GM12878 (cell line): ENCODE measurements at regions not wholly inside any gene's neighbourhood (a gene's known extent, or its start where the extent isn't known, plus 50 kb on each side); places are given as distances from the start of the nearest gene placed in this dataset.

Experiments used
- ATAC-seq: fragments of 200-7000 bp; cut with Tn5 transposase; 3 replicates; pipeline ENCODE4 v1.9.1; 2020; ENCODE audit warnings: mild to moderate bottlenecking, moderate library complexity
- BruUV-seq: library from RNA; stranded (reverse); fragments of 400-500 nt; replicated peaks from 2 replicates; lab custom pipeline; 2021; lab: Mats Ljungman, UMichigan
- CTCF ChIA-PET: fragments of 300-600 bp; sonication (Branson Sonifier 250); formaldehyde crosslinking; extraction: SDS; loops from one replicate; lab custom pipeline; 2021; ENCODE audit warnings: inconsistent platforms; lab: Yijun Ruan, JAX
- POLR2A ChIA-PET: fragments of 350-600 bp; formaldehyde crosslinking; extraction: SDS; loops from one replicate; lab custom pipeline; 2021; ENCODE audit warnings: inconsistent platforms; lab: Charles Lee
- RAD21 ChIA-PET: fragments of 300-600 bp; sonication (Branson Sonifier 250); formaldehyde crosslinking; loops from one replicate; lab custom pipeline; 2023; ENCODE audit warnings: antibody characterized with exemption; ENCODE audit not compliant: unreplicated experiment; lab: Charles Lee
- SMC1A ChIA-PET: fragments of 300-600 bp; sonication (Branson Sonifier 250); formaldehyde crosslinking; loops from one replicate; lab custom pipeline; 2023; ENCODE audit not compliant: unreplicated experiment, uncharacterized antibody; lab: Charles Lee
- DNase-seq: peaks from one replicate; pipeline ENCODE4 v3.0.0-alpha.2; 2011; ENCODE audit warnings: low read depth, low spot score
- FAIRE-seq: peaks from 3 replicates; lab custom pipeline; 2011; peaks lifted over from hg19 to GRCh38; lab: Jason Lieb, UNC
- H2AFZ ChIP-seq: 2 replicates; pipeline ENCODE4 v1.6.0; 2011; ENCODE audit warnings: low read depth, low read length, control low read depth; ENCODE audit not compliant: control insufficient read depth
- H3K27ac ChIP-seq: 2 replicates; pipeline ENCODE4 v1.5.1; 2011; ENCODE audit warnings: control low read depth; ENCODE audit not compliant: control insufficient read depth, insufficient read depth
- H3K27me3 ChIP-seq, 2 experiments: replicated peaks in 1 of 2; 2 replicates each; pipeline versions ENCODE4 v1.6.0 to v1.6.1; 2011; ENCODE audit warnings: low read length in 1 of 2; ENCODE audit not compliant: control insufficient read depth in 2 of 2, insufficient read depth in 2 of 2
- H3K36me3 ChIP-seq, 2 experiments: 2 replicates each; pipeline ENCODE4 v1.5.1; 2011; ENCODE audit warnings: low read length in 1 of 2; ENCODE audit not compliant: control insufficient read depth in 2 of 2, insufficient read depth in 2 of 2
- H3K4me1 ChIP-seq: 2 replicates; pipeline ENCODE4 v1.6.1; 2011; ENCODE audit warnings: mild to moderate bottlenecking, low read length, moderate library complexity, mixed read lengths; ENCODE audit not compliant: control insufficient read depth, insufficient read depth
- H3K4me2 ChIP-seq: 2 replicates; pipeline ENCODE4 v1.6.0; 2011; ENCODE audit warnings: control low read depth; ENCODE audit not compliant: control insufficient read depth, insufficient read depth
- H3K4me3 ChIP-seq: fragments of 200-600 bp; sonication (generic); 2 replicates; pipeline ENCODE4 v1.5.1; 2016
- H3K79me2 ChIP-seq: 2 replicates; pipeline ENCODE4 v1.6.0; 2011; ENCODE audit warnings: low read length; ENCODE audit not compliant: control insufficient read depth, insufficient read depth
- H3K9ac ChIP-seq: 2 replicates; pipeline ENCODE4 v1.8.0; 2011; ENCODE audit warnings: low read length, control low read depth, mixed read lengths; ENCODE audit not compliant: control insufficient read depth, insufficient read depth
- H3K9me3 ChIP-seq: replicated peaks from 3 replicates; pipeline ENCODE4 v1.5.1; 2011; ENCODE audit warnings: mild to moderate bottlenecking, low read length; ENCODE audit not compliant: control insufficient read depth, insufficient read depth
- H4K20me1 ChIP-seq: 2 replicates; pipeline ENCODE4 v1.6.0; 2011; ENCODE audit not compliant: control insufficient read depth, insufficient read depth
- BRCA1 ChIP-seq: IDR thresholded peaks from 2 replicates; pipeline ENCODE4 v1.6.1; 2011; ENCODE audit warnings: low read depth, low read length, improper control_type of control experiment
- CREB1 ChIP-seq: IDR thresholded peaks from 2 replicates; pipeline ENCODE4 v1.6.1; 2012; ENCODE audit warnings: low read depth, mild to moderate bottlenecking, inconsistent platforms
- GATAD2B ChIP-seq: fragments of 450-650 bp; conservative IDR thresholded peaks from 2 replicates; pipeline ENCODE4 v1.6.1; 2017; ENCODE audit warnings: low read depth, mild to moderate bottlenecking, moderate library complexity
- RUNX3 ChIP-seq: IDR thresholded peaks from 2 replicates; pipeline ENCODE4 v1.6.1; 2012; ENCODE audit warnings: low read length, inconsistent platforms
- SPI1 ChIP-seq: IDR thresholded peaks from 2 replicates; pipeline ENCODE4 v1.6.1; 2011; ENCODE audit warnings: low read depth, mild to moderate bottlenecking, low read length, moderate library complexity, borderline replicate concordance; ENCODE audit not compliant: insufficient read depth
- ZNF384 ChIP-seq: IDR thresholded peaks from 2 replicates; pipeline ENCODE4 v1.6.1; 2012; ENCODE audit warnings: low read depth, mild to moderate bottlenecking, low read length, improper control_type of control experiment, borderline replicate concordance
- WGBS: methylation state at CpG from one replicate; pipeline ENCODE4 v1.1.6; 2016; ENCODE audit warnings: low lambda C conversion rate; ENCODE audit not compliant: insufficient replicate concordance, insufficient coverage; ENCODE audit errors: missing lambda C conversion rate; 5-methylcytosine and 5-hydroxymethylcytosine counted together
- in situ Hi-C: fragments of 300-500 bp; cut with MboI; formaldehyde crosslinking; loops from 9 replicates; pipeline ENCODE4 v1.14.3; 2018; ENCODE audit warnings: mixed read lengths
- intact Hi-C: fragments of 100-400 bp; cut with micrococcal nuclease; formaldehyde crosslinking; loops from one replicate; pipeline ENCODE4 v1.14.2; 2022; ENCODE audit not compliant: unreplicated experiment

DNA sequence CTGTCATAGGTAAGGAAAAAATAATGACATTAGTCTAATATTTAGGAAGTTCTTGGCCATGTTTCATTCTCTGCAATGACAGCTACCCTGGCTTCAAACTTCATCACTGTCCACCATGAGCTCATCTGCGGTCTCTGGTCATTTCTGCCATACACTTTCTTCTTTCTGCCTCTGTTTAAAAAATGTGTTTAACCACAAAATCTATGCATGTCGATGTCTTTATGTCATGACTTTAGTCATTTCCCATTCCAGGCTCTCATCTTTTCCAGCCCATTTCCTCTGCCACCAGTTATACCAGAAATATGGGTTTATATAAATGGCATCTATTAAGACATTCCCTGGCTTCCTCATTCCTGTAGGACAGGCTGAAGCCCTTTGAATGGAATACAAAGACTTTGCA, 68.5 kb upstream of the DUSP10 start:
- H3K79me2 ChIP-seq: no peaks in the 10 kb centered on the region
- H3K9me3 ChIP-seq: no peaks in the 10 kb centered on the region; the same call in 2 of the 3 replicates
- H2AFZ ChIP-seq: no peak overlapping the region
- no peak overlapping the region for H3K4me2 ChIP-seq
- no peaks in the 10 kb centered on the region for H3K27me3 ChIP-seq
- RAD21 ChIA-PET: interaction anchor here (1.0 to 3.0 kb wide), 5 partner anchors 9 to 81 kb away, joined by 3 to 15 read pairs (median 6); partner anchors contain the start of gene DUSP10
- H3K4me3 ChIP-seq: no peak overlapping the region
- WGBS: 53% methylated on average over 2 of the region's 2 CpGs
- H4K20me1 ChIP-seq: no peaks in the 10 kb centered on the region
- intact Hi-C loops: no loop called here
- no TSS peak for BruUV-seq
- ATAC-seq: no peak
- SMC1A ChIA-PET: interaction anchor here (1.1 to 2.6 kb wide), 7 partner anchors 9 to 241 kb away, joined by 3 to 26 read pairs (median 11); no protein-coding TSS in a partner anchor
- no peak overlapping the region for H3K9ac ChIP-seq
- POLR2A ChIA-PET: interaction anchor here (0.7 to 2.3 kb wide), 3 partner anchors 16 to 69 kb away, joined by 3 to 7 read pairs (median 3); no protein-coding TSS in a partner anchor
- in situ Hi-C loops: no loop called here
- DNase-seq: no peak
- H3K27ac ChIP-seq: no peak overlapping the region
- no peaks in the 10 kb centered on the region for H3K36me3 ChIP-seq
- no peak for FAIRE-seq
- TF ChIP-seq SPI1: no peak
- no peak for TF ChIP-seq ZNF384
- TF ChIP-seq BRCA1: no peak
- 0 out of 2 replicates have a peak, but pooled peaks have one; percentile 12 for TF ChIP-seq CREB1
- TF ChIP-seq RUNX3: peak; percentile 58; the same call in 1 of the 2 replicates
- TF ChIP-seq GATAD2B: no peak
- peaks cover 18% of the 10 kb centered on the region for H3K4me1 ChIP-seq
- CTCF ChIA-PET: interaction anchor here (0.7 to 2.3 kb wide), 4 partner anchors 10 to 267 kb away, joined by 3 to 9 read pairs (median 3); no protein-coding TSS in a partner anchor
